ENCODE measurements at regions not wholly inside any gene's neighbourhood (a gene's known extent, or its start where the extent isn't known, plus 50 kb on each side); places are given as distances from the start of the nearest gene placed in this dataset.

- TF ChIP-seq, protein P1, sequence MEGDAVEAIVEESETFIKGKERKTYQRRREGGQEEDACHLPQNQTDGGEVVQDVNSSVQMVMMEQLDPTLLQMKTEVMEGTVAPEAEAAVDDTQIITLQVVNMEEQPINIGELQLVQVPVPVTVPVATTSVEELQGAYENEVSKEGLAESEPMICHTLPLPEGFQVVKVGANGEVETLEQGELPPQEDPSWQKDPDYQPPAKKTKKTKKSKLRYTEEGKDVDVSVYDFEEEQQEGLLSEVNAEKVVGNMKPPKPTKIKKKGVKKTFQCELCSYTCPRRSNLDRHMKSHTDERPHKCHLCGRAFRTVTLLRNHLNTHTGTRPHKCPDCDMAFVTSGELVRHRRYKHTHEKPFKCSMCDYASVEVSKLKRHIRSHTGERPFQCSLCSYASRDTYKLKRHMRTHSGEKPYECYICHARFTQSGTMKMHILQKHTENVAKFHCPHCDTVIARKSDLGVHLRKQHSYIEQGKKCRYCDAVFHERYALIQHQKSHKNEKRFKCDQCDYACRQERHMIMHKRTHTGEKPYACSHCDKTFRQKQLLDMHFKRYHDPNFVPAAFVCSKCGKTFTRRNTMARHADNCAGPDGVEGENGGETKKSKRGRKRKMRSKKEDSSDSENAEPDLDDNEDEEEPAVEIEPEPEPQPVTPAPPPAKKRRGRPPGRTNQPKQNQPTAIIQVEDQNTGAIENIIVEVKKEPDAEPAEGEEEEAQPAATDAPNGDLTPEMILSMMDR (conservative IDR thresholded peaks at IDR 0.05; ENCODE audit: low read depth, low read length): no peak
- no peak for TF ChIP-seq EZH2 (IDR thresholded peaks at IDR 0.05; ENCODE audit: borderline replicate concordance, low read depth, low read length, poor library complexity, severe bottlenecking)
These were observed 496.2 kb upstream of the NRXN1 start for GRCh38 chr2:51528156-51528555.
